ENCODE measurements at regions not wholly inside any gene's neighbourhood (a gene's known extent, or its start where the extent isn't known, plus 50 kb on each side); places are given as distances from the start of the nearest gene placed in this dataset.

DNA sequence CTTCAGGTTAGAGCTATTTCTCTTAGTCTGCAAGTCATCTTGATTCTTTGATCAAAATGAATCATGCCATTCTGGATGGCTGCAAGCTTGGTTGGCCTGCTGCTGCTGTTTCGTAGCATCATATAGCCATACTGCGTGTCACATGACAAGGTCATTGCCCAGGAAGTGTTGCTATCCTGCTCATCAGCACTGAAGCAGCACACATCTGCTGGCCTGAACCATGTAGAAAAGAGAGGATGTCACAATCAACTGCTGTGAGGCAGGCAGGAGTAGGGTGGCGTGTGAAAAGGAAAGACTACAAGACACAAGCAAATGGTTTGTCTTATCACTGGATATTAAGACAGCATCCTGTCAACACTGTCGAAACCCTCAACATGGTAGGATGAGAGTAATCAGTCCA lies 376.7 kb upstream of the RORB start:
- no peak for ATAC-seq
- DNase-seq = no peak
- Histone ChIP-seq H3K4me3 (no peak overlapping the region), H3K9me3 (no peaks in the 10 kb centered on the region), H3K27me3 (no peaks in the 10 kb centered on the region), H3K4me1 (no peaks in the 10 kb centered on the region), H3K27ac (no peak overlapping the region), H3K36me3 (no peaks in the 10 kb centered on the region)
- TF ChIP-seq POLR2A (IDR thresholded peaks at IDR 0.05) = no peak
- TF ChIP-seq, protein P1, sequence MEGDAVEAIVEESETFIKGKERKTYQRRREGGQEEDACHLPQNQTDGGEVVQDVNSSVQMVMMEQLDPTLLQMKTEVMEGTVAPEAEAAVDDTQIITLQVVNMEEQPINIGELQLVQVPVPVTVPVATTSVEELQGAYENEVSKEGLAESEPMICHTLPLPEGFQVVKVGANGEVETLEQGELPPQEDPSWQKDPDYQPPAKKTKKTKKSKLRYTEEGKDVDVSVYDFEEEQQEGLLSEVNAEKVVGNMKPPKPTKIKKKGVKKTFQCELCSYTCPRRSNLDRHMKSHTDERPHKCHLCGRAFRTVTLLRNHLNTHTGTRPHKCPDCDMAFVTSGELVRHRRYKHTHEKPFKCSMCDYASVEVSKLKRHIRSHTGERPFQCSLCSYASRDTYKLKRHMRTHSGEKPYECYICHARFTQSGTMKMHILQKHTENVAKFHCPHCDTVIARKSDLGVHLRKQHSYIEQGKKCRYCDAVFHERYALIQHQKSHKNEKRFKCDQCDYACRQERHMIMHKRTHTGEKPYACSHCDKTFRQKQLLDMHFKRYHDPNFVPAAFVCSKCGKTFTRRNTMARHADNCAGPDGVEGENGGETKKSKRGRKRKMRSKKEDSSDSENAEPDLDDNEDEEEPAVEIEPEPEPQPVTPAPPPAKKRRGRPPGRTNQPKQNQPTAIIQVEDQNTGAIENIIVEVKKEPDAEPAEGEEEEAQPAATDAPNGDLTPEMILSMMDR (IDR thresholded peaks at IDR 0.05 in 4 of 5, conservative IDR thresholded peaks at IDR 0.05 in 1 of 5) = no peak
- in situ Hi-C loops (cut with MboI; ENCODE audit: low sequenced_read_pairs in 4 of 4) (no loop called here), intact Hi-C loops (cut with DNase I; ENCODE audit: low total_unique reads) (no loop called here)

DNA sequence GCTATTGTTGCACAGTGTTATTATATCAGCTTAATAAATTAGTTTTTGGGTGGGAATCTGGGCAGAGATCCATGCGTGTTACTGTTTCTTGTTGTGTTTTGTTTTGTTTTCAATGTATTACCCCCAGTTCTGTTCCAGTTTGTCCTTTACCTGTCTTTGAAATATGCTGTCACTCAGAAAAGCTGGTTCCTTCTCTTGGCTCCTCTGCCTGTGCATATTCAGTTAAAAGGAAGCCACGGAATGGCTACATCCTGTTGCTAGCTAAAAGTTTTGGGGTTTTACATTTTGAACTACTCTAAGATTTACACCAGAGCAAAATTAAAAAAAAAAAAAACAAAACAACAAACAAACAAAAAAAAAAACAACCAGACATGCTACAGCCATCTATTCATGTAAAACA lies 374.9 kb upstream of the RORB start:
- TF ChIP-seq POLR2A (IDR thresholded peaks at IDR 0.05) = no peak
- TF ChIP-seq, protein P1 (IDR thresholded peaks at IDR 0.05 in 4 of 5, conservative IDR thresholded peaks at IDR 0.05 in 1 of 5) = no peak
- Histone ChIP-seq H3K36me3 (no peaks in the 10 kb centered on the region), H3K4me1 (no peaks in the 10 kb centered on the region), H3K27me3 (no peaks in the 10 kb centered on the region), H3K4me3 (no peak overlapping the region), H3K27ac (no peak overlapping the region), H3K9me3 (no peaks in the 10 kb centered on the region)
- DNase-seq (no peak), ATAC-seq (no peak)
- in situ Hi-C loops (cut with MboI; ENCODE audit: low sequenced_read_pairs in 4 of 4) = no loop called here
- intact Hi-C loops (cut with DNase I; ENCODE audit: low total_unique reads) = no loop called here

DNA sequence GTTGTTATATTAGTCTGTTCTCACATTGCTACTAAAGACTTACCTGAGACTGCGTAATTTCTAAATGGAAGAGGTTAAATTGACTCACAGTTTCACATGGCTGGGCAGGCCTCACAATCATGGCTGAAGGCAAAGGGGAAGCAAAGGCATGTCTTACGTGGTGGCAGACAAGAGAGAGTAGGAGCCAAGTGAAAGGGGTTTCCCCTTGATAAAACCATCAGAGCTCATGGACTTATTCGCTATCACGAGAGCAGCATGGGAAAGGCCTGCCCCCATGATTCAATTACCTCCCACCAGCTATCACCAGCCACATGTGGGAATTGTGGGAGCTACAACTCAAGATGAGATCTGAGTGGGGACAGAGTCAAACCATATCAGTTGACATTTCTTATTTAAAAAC lies 374.5 kb upstream of the RORB start:
- no peak overlapping the region for H3K4me3 ChIP-seq

DNA sequence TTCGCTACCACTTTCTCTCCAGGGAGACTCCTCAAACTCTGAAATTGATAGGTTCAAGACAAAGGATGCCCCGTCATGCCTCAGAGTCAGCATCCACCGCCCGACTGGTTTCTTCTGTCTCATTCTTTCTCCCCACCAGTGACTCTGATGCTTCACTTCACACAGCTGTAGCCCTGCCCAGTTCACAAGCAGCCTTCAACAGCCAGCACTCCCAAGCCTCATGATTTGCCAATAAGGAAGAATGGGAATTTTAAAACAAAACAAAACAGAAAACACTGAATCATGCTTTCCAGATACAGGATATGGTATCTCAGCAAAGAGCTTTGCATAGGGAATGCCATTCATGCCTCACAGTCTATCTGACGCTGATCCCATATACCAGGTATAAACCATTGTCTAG lies 371.2 kb upstream of the RORB start:
- H3K4me3 ChIP-seq = no peak overlapping the region
- in situ Hi-C loops (cut with MboI; ENCODE audit: low sequenced_read_pairs in 4 of 4) (no loop called here), intact Hi-C loops (cut with DNase I; ENCODE audit: low total_unique reads) (no loop called here)
- no peaks in the 10 kb centered on the region for H3K9me3 ChIP-seq
- DNase-seq = no peak
- no peaks in the 10 kb centered on the region for H3K4me1 ChIP-seq
- no peaks in the 10 kb centered on the region for H3K27me3 ChIP-seq
- no peak for ATAC-seq
- TF ChIP-seq POLR2A (IDR thresholded peaks at IDR 0.05) = no peak
- TF ChIP-seq, protein P1 (IDR thresholded peaks at IDR 0.05 in 4 of 5, conservative IDR thresholded peaks at IDR 0.05 in 1 of 5) = no peak
- H3K27ac ChIP-seq = no peak overlapping the region
- H3K36me3 ChIP-seq = no peaks in the 10 kb centered on the region

More for the DNA sequence above, 374.5 kb upstream of the RORB start:
- no peaks in the 10 kb centered on the region for H3K27me3 ChIP-seq
- in situ Hi-C loops (cut with MboI; ENCODE audit: low sequenced_read_pairs in 4 of 4) = no loop called here
- DNase-seq (no peak), ATAC-seq (no peak)
- no peaks in the 10 kb centered on the region for H3K9me3 ChIP-seq
- intact Hi-C loops (cut with DNase I; ENCODE audit: low total_unique reads) = no loop called here
- H3K4me1 ChIP-seq = no peaks in the 10 kb centered on the region
- no peak for TF ChIP-seq POLR2A (IDR thresholded peaks at IDR 0.05)
- TF ChIP-seq, protein P1 (IDR thresholded peaks at IDR 0.05 in 4 of 5, conservative IDR thresholded peaks at IDR 0.05 in 1 of 5) = no peak
- no peak overlapping the region for H3K27ac ChIP-seq
- H3K36me3 ChIP-seq = no peaks in the 10 kb centered on the region

DNA sequence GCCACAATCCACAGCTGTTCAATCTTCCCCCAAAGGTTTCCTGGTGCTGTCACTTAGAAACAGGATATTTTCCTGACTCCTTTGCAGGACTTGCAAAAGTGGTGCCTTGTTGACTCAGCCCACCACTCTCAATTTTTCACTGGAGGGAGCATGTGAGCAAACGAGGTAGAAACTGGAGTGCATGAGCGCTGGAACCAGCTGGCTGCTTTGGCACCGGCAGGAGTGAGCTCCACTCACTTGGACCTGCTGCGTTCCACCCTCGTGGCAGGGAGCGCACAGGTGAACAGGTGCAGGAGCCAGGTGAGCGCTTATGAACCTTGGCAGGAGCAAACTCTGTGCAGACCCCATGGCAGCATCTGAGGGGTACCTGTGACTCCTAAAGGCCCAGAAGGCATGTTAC lies 364.1 kb upstream of the RORB start:
- no peaks in the 10 kb centered on the region for H3K36me3 ChIP-seq
- intact Hi-C loops (cut with DNase I; ENCODE audit: low total_unique reads) (no loop called here), in situ Hi-C loops (cut with MboI; ENCODE audit: low sequenced_read_pairs in 4 of 4) (no loop called here)
- no peaks in the 10 kb centered on the region for H3K9me3 ChIP-seq
- no peak overlapping the region for H3K4me3 ChIP-seq
- no peak for TF ChIP-seq POLR2A (IDR thresholded peaks at IDR 0.05)
- TF ChIP-seq, protein P1 (IDR thresholded peaks at IDR 0.05 in 4 of 5, conservative IDR thresholded peaks at IDR 0.05 in 1 of 5) = no peak
- no peaks in the 10 kb centered on the region for H3K27me3 ChIP-seq
- no peaks in the 10 kb centered on the region for H3K4me1 ChIP-seq
- no peak for ATAC-seq
- no peak for DNase-seq
- no peak overlapping the region for H3K27ac ChIP-seq

Measured in gastrocnemius medialis (tissue), 4 donors.